D341Med (cell line): ENCODE measurements at regions not wholly inside any gene's neighbourhood (a gene's known extent, or its start where the extent isn't known, plus 50 kb on each side); places are given as distances from the start of the nearest gene placed in this dataset.

Experiments
- DNase-seq: peaks from one replicate; pipeline ENCODE4 v3.0.0; 2012; ENCODE audit warnings: low spot score

GRCh38 chr16:72502594-72503005 lies 330.6 kb upstream of the PMFBP1 start:
- DNase-seq, result no peak

GRCh38 chr16:72501739-72502593 lies 330.0 kb upstream of the PMFBP1 start:
- peak; percentile 62 for DNase-seq

GRCh38 chr16:72500545-72500944 lies 328.6 kb upstream of the PMFBP1 start:
- DNase-seq, result no peak

GRCh38 chr16:72493716-72494415 lies 321.9 kb upstream of the PMFBP1 start:
- DNase-seq, result no peak

GRCh38 chr16:72487283-72487682 lies 315.3 kb upstream of the PMFBP1 start:
- DNase-seq, result no peak

GRCh38 chr16:72482695-72483094 lies 310.7 kb upstream of the PMFBP1 start:
- no peak for DNase-seq

- DNase-seq, result no peak
Measured at GRCh38 chr16:72481419-72481818, 309.5 kb upstream of the PMFBP1 start.

- DNase-seq, result no peak
Measured at GRCh38 chr16:72480911-72481310, 309.0 kb upstream of the PMFBP1 start.

- no peak for DNase-seq
Measured at GRCh38 chr16:72475688-72476087, 303.7 kb upstream of the PMFBP1 start.

- no peak for DNase-seq
Measured at GRCh38 chr16:72474501-72475123, 302.7 kb upstream of the PMFBP1 start.

- DNase-seq, result no peak
Measured at GRCh38 chr16:72473631-72474030, 301.7 kb upstream of the PMFBP1 start.

- DNase-seq, result no peak
Measured at GRCh38 chr16:72471317-72471924, 299.5 kb upstream of the PMFBP1 start.

GRCh38 chr16:72470541-72470940 lies 298.6 kb upstream of the PMFBP1 start:
- DNase-seq, result no peak

GRCh38 chr16:72469932-72470331 lies 298.0 kb upstream of the PMFBP1 start:
- DNase-seq, result no peak

GRCh38 chr16:72468582-72468981 lies 296.6 kb upstream of the PMFBP1 start:
- no peak for DNase-seq

- peak; percentile 38 for DNase-seq
Measured at GRCh38 chr16:72467157-72467759, 295.3 kb upstream of the PMFBP1 start.

GRCh38 chr16:72464597-72465368 lies 292.8 kb upstream of the PMFBP1 start:
- no peak for DNase-seq

- DNase-seq, result no peak
Measured at GRCh38 chr16:72464052-72464451, 292.1 kb upstream of the PMFBP1 start.

- DNase-seq, result no peak
Measured at GRCh38 chr16:72458035-72458434, 286.1 kb upstream of the PMFBP1 start.

GRCh38 chr16:72457243-72457940 lies 285.4 kb upstream of the PMFBP1 start:
- no peak for DNase-seq
